Inferior parietal cortex (tissue), 1 donor: ENCODE measurements at regions not wholly inside any gene's neighbourhood (a gene's known extent, or its start where the extent isn't known, plus 50 kb on each side); places are given as distances from the start of the nearest gene placed in this dataset.

Experiments
- DNase-seq: peaks from one replicate; pipeline ENCODE4 v3.0.0-alpha.2; 2016; ENCODE audit errors: extremely low spot score

DNA sequence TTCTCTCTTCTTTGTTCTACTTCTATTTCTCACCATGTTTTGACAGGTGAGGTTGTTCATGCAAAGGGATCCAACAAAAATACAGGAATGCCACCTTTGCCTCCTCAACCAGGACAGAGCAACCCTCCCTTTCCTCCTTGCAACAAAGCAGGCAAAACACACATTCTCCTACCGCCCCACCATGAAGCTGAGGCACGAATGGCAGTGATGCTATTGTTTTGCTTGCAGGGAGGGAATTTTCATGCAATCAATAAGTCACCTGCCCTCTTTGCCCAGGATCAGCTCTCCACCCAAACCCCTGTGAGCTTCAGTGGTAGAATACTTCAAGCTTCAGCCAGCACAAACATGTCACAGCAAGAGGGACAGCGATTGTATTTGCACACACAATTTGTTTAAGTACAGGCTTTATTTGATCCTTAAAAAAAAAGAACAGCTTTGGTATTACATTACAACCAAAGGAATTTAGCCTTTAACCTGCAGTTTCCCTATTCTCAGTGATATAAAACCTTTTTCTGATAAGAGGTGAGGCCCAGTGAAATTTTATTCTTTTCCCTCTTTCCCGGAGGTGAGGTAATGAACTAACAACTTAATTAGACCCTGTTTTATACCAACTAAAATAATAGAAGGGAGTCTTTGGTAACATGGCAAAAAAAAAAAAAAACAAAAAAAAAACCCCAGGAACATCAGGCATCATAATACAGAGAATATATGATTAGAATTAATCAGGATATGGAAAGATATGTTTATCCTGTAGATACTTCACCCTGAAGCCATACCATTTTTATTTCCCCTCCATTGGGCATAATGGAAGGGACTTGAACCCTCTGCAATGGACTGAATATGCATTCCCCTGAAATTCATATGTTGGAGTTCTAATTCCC is 87.0 kb upstream of the EEA1 start:
- DNase-seq = no peak

GRCh38 chr12:93016752-93017350 is 87.8 kb upstream of the EEA1 start:
- DNase-seq = peak; percentile 69

- DNase-seq = no peak
Measured at GRCh38 chr12:93018610-93019009, 89.5 kb upstream of the EEA1 start.

- DNase-seq = no peak
Measured at GRCh38 chr12:93019212-93019927, 90.3 kb upstream of the EEA1 start.

GRCh38 chr12:93019975-93020630 is 91.0 kb upstream of the EEA1 start:
- DNase-seq = no peak

GRCh38 chr12:93020631-93021597 is 91.8 kb upstream of the EEA1 start:
- DNase-seq = no peak

DNA sequence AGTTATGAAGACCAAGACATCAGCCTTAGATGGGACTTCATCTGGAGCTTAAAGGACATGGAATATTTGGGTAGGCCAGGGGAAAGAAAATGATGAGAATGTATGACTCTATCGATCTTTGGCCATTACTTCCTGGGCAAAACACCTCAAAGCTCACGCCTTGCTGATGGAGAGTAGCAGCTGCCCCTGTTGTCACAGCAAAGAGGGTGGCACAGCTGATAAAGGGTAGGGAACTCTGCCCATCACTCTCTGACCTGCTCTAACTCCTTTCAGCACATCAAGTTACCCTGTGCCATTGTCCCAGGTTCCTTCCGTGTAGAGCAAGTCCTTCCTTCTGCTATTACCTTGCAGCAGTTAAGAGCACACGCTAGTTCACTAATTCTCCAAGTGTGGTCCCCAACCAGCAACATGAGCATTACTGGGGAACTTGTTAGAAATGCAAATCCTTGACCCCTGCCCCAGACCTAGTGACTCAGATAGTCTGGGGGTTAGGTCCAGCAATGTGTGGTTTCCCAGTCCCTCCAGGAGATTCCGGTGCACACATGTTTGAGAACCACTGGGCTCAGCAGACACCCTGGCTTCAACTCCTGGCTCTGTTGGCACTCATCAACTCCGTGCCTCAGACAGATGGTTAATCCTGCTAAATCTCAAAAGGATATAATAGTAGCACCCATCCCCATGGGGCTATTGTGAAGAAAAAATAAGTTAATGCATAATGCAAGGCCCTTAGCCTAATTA is 93.7 kb upstream of the EEA1 start:
- no peak for DNase-seq

- DNase-seq = peak; percentile 48
Measured at GRCh38 chr12:93025145-93026103, 96.3 kb upstream of the EEA1 start.

GRCh38 chr12:93027041-93027440 is 97.9 kb upstream of the EEA1 start:
- no peak for DNase-seq

- no peak for DNase-seq
Measured at GRCh38 chr12:93029091-93029490, 100.0 kb upstream of the EEA1 start.

DNA sequence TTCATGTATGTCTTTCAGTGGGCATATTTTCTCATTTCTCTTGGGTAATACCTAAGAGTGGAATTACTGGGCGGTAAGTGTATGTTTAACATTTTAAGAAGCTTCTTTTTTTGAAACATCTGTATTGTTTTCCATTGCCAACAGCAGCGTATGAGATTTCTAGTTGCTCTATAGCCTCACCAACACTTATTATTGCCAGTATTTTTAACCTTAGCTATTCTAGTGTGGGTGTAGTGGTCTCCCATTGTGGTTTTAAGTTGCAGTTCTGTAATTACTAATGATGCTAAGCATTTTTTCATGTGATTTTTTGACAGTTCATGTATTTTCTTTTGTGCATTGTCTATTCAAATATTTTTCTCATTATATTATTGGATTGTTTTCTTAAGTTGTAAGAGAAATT is 101.9 kb upstream of the EEA1 start:
- no peak for DNase-seq

GRCh38 chr12:93032758-93033157 is 103.7 kb upstream of the EEA1 start:
- DNase-seq = no peak

DNA sequence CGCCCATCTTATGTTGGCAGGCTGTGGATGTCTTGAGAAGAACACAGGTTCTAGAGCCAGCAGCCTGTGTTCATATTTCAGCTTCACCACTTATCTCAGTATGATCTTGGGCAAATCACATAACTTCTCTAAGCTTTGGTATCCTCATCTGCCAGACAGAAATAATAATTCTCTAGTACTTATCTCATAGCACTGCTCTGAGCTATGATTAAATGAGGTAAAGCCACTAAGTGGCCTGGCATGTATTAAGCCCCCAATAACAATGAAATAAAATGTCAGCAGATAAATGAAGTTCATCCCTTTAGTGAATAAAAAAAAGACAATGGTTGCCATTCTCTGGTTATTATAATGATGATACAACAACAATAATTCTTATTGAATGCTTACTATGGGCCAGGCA is 104.9 kb upstream of the EEA1 start:
- no peak for DNase-seq

GRCh38 chr12:93039062-93039461 is 110.0 kb upstream of the EEA1 start:
- DNase-seq = no peak

DNA sequence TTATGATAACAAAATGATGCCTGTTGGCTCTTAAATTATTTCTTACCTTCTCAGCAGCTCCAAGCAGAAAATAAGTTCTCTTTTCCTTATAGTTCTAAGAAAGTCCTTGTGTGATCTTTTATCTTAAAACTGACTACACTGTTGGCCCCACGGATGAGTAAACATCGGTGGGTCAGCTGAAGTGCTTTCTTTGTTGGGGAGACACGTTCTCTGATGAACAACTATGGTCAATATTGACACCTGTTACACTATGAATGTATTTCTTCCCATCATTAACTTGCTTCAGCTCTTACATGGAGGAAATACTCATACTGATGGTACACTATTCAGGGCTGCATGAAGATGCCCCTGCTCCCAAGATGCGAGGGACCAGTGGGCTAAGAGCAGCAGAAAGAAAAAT is 110.8 kb upstream of the EEA1 start:
- no peak for DNase-seq

DNA sequence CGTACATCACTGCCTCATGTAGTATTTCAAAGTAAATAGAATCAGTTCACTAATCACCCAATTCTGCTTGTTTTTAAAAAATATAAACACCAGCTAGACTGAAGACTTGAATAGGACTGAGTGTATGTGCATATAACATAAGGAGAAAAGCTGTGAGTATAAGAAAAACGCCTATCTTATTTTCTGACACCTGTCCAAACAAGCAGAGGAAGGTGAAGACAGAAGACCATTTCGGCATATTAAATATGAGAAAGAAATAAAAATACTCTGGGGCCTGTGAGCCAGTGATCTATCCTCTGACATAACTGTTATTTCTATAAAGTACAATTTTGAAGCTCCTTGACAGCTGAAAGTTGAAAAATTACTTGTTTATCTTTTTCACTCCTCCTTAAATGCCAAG is 111.3 kb upstream of the EEA1 start:
- DNase-seq = no peak

- DNase-seq = no peak
Measured at GRCh38 chr12:93041416-93041815, 112.3 kb upstream of the EEA1 start.

DNA sequence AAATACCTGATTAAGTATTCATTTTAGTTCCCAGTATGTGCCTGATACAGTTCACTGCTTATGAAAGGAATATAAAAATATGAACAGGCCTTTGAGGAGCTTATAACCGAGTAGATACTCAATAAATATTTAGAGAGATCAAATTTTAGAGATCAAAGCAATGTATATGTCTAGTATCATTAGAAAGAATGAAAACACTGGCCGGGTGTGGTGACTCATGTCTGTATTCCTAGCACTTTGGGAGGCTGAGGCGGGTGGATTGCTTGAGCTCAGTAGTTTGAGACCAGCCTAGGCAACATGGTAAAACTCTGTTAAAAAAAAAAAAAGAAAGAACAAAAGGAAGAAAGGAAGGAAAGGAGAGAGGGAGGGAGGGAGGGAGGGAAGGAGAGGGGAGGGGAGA is 113.2 kb upstream of the EEA1 start:
- no peak for DNase-seq

DNA sequence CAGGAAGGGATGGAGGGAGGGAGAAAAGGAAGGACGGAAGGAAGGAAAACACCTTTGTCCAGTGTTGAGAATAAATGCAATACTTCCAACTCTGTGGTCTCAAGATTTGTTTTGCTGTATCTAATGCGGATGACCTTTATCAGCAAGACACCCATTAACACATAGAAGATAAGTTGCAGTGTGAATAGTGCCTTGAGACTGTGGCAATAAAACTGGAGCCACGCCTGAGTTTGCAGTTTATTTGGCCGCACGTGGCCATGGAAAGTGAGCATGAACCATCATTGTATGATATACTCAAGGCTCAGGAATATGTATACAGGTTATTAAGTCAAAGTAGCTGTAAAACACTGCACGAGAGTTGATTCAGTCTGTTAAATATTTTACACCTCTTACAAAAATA is 113.6 kb upstream of the EEA1 start:
- DNase-seq = no peak
